ENCODE measurements at regions not wholly inside any gene's neighbourhood (a gene's known extent, or its start where the extent isn't known, plus 50 kb on each side); places are given as distances from the start of the nearest gene placed in this dataset.

DNA sequence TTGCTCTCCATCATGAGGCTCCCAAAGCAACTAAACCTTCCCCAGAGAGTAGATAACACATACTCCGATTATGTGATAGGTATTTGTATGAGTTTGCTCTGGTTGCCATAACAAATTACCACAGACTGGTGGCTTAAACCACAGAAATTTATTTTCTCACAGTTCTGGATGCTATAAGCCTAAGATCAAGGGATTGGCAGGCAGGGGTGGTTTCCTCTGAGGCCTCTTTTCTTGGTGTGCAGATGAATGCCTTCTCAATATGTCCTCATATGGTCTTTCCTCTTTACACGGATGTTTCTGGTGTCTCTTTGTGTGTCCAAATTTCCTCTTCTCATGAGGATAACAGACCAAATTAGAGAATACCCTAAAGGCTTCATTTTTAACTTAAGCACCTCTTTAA is 285.8 kb upstream of the GRIP1 start:
- peak; percentile 8 for DNase-seq (ENCODE audit: low read depth)

DNA sequence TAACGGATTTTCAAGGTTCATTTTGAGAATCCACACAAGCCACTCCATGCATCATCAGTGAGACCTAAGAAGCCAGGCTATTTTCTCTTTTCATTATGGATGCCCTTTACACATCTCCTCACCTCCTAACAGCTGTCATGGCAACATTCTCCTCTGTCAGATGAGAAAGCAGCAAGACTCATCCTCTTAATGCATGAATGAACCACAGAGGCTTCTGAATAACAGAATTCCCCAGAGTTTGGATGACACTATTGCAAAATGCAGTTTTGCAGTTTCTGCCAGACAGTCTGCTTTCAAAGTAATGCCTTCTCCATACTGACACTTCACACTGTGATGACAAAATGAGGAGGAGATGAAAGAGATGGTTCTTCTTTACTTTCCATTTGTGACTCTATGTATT is 286.7 kb upstream of the GRIP1 start:
- DNase-seq (ENCODE audit: low read depth) = no peak

- no peak for DNase-seq (ENCODE audit: low read depth)
Observed at GRCh38 chr12:66971816-66972215, 292.9 kb upstream of the GRIP1 start.

GRCh38 chr12:66976526-66976925 is 292.6 kb upstream of the CAND1 start:
- no peak for DNase-seq (ENCODE audit: low read depth)

GRCh38 chr12:66978802-66979201 is 290.4 kb upstream of the CAND1 start:
- no peak for DNase-seq (ENCODE audit: low read depth)

DNA sequence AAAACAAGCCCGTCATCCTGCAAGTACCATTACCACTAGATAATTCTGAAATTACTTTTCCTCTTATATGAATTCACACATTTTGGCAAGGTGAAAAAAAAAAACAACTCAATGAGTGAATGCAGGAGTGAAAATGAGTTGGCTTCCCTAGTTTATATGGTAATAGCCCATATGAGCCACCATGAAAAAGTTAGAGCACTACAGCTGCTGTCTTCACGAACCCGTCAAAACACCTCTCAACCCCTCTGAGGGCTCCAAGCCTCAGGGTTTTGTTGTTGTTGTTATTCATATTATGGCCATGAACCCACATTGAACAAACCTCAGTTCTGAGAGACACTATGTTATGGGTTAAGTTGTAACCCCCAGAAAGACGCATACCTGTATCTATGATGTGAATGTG is 289.9 kb upstream of the CAND1 start:
- DNase-seq (ENCODE audit: low read depth) = no peak

DNA sequence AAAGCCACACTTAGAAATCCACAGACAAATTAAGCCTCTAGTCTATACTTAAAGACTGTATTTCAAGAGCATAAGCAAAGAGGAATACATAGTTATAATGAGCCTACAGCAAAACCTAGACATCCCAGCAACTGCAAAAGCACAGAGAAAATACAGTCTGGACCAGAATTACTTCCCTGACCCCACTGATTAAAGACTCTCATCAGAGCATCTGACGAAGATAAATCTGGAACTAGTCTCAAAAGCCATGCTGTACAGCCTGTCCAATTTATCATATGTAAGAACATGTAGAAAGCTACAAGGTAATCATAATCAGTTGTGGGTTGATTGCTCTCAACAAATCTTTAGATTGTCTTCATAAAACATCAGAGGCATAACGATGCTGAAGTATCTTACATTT is 285.1 kb upstream of the CAND1 start:
- no peak for DNase-seq (ENCODE audit: low read depth)

DNA sequence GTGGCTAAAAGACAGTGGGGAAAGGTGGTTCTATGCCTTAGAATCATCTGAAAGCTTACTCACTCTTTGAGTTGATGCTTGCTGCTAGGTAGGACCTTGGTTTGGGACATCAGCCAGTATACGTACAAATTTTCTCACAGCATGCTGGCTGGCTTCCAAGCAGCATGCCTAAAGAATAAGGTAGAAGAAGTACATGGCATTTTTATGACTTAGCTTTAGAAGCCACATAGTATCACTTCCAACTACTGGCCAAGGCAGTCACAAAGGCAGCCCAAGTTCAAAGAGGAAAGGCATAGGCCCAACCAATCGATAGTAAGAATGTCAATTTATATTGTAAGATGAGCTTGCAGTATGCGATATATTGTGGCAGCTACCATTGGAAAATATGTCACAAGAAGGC is 284.2 kb upstream of the CAND1 start:
- DNase-seq (ENCODE audit: low read depth) = no peak

GRCh38 chr12:66999141-66999540 is 270.0 kb upstream of the CAND1 start:
- DNase-seq (ENCODE audit: low read depth) = no peak

DNA sequence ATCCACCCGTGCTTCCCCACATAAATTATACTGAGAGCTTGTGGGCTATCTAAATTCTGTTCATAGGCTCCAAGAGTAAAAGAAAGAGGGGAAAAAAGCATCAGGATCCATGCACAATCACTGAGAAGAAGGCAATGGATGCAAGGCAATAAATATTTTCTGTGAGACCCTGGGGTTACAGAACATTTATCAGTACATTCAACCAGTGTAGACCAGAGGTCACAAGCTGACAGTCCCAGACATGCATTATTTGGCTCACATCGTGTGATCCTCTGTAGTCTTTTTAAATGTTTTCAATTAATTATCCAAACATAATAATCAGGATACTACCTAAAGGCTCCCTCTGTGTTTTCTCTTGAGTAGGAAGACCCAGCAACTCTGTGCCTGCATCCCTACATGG is 267.9 kb upstream of the CAND1 start:
- DNase-seq (ENCODE audit: low read depth) = no peak

DNA sequence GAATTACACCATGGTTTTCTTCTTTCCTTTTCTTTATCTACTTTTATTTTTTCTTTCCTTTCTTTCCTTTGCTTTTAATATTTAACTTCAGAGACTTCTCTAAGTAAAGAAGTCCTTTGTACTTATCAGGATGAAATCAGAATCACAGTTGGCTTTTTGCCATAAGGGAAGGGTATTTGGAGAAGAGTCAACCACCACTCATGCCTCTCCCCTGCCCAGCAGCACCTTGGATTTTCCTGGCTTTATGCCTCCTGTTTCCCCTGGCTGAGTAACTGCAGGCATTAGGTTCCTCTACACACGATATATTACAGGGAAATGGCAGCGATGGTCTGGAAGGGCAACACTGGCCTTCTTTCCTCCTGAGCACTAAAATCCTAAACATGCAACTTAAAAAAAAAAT is 266.4 kb upstream of the CAND1 start:
- no peak for DNase-seq (ENCODE audit: low read depth)

- DNase-seq (ENCODE audit: low read depth) = no peak
Observed at GRCh38 chr12:67006610-67007009, 262.5 kb upstream of the CAND1 start.

GRCh38 chr12:67014642-67015041 is 254.5 kb upstream of the CAND1 start:
- DNase-seq (ENCODE audit: low read depth) = no peak

- DNase-seq (ENCODE audit: low read depth) = no peak
Observed at GRCh38 chr12:67018105-67018504, 251.1 kb upstream of the CAND1 start.

DNA sequence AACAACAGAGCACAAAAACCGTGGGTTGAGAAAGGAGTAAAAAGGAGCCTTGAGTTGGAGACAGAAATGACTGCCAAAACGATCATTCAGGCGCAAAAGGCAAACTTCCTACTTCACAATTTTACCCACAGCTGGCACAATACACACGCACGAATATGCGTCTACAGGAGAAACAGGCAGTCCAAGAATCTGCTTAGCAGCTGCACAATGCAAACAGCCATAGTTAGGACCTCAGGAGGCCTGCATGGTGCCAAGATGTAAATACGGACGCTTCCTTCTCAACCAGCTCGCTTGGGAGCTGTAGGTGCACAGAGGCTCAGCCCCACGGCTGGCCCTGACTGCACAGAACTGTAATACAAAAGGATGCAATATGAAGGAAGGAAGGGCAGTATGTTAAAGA is 250.1 kb upstream of the CAND1 start:
- DNase-seq (ENCODE audit: low read depth) = no peak

GRCh38 chr12:67025543-67026114 is 243.5 kb upstream of the CAND1 start:
- DNase-seq (ENCODE audit: low read depth) = peak; percentile 26

- DNase-seq (ENCODE audit: low read depth) = no peak
Observed at GRCh38 chr12:67026487-67027246, 242.5 kb upstream of the CAND1 start.

DNA sequence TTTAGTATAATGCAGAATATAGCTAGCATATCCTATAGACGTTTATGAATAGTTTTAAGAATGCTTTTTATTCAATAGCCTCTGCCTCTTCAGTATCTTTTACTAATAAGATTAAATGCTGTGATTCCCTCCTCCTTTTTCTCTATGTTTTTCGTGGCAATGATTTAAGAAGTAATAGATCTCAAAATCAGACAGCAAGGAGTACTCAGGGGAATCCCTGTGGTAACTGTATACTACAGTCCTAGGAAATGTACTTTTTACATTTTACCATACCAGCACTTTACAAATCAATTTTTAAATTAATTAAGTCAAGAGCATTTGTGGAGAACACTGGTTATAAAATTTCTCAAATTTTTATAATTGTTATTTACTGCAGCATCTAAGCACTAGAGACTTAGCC is 240.6 kb upstream of the CAND1 start:
- no peak for DNase-seq (ENCODE audit: low read depth)

DNA sequence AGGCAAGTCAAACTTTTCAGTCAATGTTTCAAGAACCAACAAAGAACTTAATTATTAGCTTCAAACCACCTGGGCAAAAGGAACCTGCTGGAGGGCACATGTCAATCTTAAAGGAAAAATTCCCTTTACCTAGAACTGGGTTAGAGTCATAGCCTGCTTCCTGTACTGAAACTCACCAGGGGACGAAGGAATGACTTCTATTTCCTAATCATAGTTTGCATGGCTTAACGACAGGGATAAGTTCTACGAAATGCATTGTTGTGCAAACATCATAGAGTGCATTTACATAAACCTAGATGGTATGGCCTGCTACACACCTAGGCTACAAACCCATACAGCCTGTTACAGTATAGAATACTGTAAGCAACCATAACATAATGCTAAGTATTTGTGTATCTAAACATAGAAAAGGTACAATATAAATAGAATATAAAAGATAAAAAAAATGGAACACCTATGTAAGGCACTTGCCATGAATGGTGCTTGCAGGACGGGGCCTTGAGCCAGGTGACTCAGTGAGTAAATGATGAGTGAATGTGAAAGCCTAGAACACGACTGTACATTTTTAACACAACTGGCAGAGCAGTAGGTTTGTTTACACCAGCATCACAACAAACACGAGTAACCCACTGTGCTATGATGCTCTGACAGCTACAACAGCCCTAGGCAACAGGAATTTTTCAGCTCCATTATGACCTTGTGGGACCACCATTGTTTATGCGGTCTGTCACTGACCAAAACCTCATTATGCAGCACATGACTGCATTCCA is 234.9 kb upstream of the CAND1 start:
- no peak for DNase-seq (ENCODE audit: low read depth)

GRCh38 chr12:67035121-67035520 is 234.0 kb upstream of the CAND1 start:
- no peak for DNase-seq (ENCODE audit: low read depth)

DNA sequence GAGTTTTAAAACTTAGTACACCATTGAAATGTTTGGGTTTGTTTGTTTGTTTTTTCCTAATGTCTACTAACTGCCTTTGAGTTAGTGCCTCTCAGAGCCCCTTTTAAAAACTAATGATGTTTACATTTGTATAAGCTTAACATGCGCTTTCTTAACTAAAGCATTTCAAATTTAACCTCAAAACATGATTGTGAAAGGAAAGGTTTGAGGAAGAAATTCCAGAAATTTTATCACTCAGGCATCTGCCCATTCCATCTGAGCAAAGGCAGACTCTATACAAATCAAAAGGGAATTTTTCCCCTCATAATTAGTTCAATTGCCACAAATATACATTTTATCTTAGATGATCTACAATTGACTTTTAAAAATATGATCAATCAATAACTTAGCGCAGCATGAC is 230.7 kb upstream of the CAND1 start:
- DNase-seq (ENCODE audit: low read depth) = no peak

DNA sequence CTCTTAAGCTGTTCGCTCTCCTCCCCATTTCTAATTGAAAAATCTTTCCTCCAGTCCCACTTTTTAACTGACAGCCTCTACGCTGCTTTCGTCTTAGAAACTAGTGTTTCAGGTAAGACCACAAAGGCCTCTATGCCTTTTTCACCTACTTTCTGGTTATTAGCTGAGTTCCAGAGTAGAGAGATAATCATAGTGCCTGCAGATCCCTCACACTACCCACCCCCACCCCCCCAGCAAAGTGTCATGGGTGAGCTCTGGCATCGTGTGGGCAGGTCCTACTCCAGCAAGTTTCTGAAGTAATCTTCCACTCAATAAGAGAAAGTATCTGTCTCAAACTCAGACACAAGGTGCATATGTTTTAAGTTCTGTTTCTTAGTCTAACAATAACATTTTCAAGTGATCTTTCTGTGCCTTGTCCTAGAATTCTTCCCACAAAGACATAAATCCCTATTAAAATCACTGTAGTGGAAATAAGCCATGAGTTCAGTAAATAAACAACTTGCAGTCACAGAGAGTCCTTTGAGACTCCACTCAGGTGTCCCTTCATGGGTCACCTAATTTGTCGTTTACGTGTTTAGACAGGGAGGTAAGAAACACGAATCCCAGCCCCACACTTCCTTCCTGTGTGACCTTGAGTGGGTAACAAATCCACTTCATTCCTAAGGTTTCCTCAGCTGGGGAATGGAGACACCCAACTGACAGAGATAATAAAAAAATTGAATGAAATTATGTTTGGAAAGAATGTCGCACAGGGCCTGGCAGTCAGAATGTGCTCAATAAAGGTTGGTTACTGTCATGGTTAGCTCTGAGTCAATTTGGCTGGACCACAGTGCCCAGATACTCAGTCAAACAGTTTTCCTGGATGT is 228.9 kb upstream of the CAND1 start:
- DNase-seq (ENCODE audit: low read depth) = no peak

DNA sequence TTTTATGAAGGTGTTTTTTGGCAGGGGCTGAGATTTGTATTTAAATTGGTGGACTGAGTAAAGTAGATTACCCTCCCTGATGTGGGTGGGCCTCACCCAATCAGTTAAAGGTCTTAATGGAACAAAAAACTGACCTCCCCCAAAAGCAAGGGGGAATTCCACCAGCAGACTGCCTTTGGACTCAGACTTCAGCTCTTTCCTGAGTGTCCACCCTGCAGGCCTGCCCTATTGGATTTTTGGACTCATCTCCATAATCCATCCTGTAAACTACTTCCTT is 228.4 kb upstream of the CAND1 start:
- no peak for DNase-seq (ENCODE audit: low read depth)

All from stimulated activated CD8-positive, alpha-beta memory T cell treated with anti-CD3 and anti-CD28 coated beads, Interleukin-12 subunit alpha, Interleukin-12 subunit beta, amount 100 ng/mL, for 1 hour (primary cell).